Activated naive CD4-positive, alpha-beta T cell treated with anti-CD3 and anti-CD28 coated beads, Interleukin-2, amount 50 U/mL, for 72 hours (primary cell): ENCODE measurements at regions not wholly inside any gene's neighbourhood (a gene's known extent, or its start where the extent isn't known, plus 50 kb on each side); places are given as distances from the start of the nearest gene placed in this dataset.
A peak's percentile ranks its signal among the peaks of the same experiment; 100 is the strongest.
"Not testable (repeated sequence)": the region's sequence is repeated elsewhere in the genome, so short reads cannot be mapped to it uniquely, and the experiment has no call there.

Source experiments
- ATAC-seq, 2 donors: fragments of 150-1000 bp; cut with Tn5 transposase; 2 replicates each; pipeline ENCODE4 v1.10.0; 2021; ENCODE audit warnings: mild to moderate bottlenecking in 2 of 2, moderate library complexity in 2 of 2
- DNase-seq, 2 donors: peaks; one replicate each; pipeline ENCODE4 v3.0.0; 2021 to 2022; ENCODE audit warnings: low spot score in 2 of 2
- H3K27ac Mint-ChIP-seq, 2 donors: one replicate each; pipeline ENCODE4 v1.8.0; 2022; ENCODE audit warnings: mild to moderate bottlenecking in 2 of 2, mixed read lengths in 2 of 2
- H3K36me3 Mint-ChIP-seq, 2 donors: one replicate each; pipeline ENCODE4 v1.8.0; 2022; ENCODE audit warnings: mixed read lengths in 2 of 2
- H3K9me3 Mint-ChIP-seq, 2 donors: one replicate each; pipeline ENCODE4 v1.8.0; 2022; ENCODE audit warnings: mixed read lengths in 2 of 2

DNA sequence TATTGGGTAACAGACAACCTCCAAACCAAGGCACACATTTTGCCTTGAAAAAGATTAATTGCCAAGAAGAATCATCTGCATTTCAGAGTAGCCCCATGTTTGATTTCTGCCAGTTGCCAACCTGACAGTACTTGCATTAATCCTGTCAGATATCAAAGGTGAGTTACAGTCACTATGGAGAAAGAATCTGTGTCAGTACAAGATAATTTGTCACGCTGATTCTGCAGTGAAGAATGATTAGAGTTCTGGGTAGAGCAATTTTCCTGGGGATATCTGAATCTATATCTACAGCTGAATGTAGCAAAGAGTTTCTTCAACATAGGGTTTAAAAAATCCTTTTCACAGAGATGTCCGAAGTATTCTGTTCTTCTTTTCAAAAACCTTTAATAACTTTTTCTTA, 150.7 kb downstream of the AKAP11 start:
- no peak for ATAC-seq
- DNase-seq = no peak
- Mint-ChIP-seq H3K27ac (no peak overlapping the region), H3K9me3 (peaks cover 4 to 5% of the 10 kb centered on the region in 2 donors), H3K36me3 (peaks cover 12 to 39% of the 10 kb centered on the region in 2 donors)

DNA sequence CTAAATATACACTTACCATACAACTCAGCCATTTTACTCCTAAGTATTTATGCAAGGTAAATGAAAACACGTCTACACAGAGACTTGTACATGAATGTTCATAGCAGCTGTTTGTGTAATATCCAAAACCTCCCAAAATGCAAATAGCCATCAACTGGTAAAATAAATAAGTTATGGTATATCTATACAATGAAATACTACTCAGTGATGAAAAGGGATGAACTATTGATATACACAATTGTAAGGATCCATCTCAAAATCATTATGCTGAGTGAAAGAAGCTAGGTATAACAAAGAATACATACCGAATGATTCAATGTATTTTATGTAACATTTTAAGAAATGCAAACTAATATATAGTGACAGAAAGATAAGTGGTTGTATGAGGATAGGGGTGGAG, 149.8 kb upstream of the TNFSF11 start:
- peaks cover 12 to 37% of the 10 kb centered on the region in 2 donors for H3K36me3 Mint-ChIP-seq
- no peak overlapping the region for H3K27ac Mint-ChIP-seq

DNA sequence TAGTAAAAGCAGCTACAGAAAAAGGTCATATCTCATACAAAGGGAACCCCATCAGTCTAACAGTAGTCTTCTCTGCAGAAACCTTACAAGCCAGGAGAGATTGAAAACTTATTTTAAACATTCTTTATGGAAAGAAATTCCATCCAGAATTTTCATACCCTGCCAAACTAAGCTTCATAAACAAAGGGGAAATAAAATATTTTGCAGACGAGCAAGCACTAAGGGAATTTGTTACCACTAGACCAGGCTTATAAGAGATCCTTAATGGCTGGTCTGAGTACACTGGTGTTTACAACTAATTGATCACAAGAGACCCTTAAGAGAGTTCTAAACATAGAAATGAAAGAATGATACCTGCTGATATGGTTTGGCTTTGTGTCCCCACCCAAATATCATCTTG, 128.6 kb upstream of the TNFSF11 start:
- H3K36me3 Mint-ChIP-seq = peaks cover 36 to 56% of the 10 kb centered on the region in 2 donors
- ATAC-seq (no peak), DNase-seq (no peak)
- H3K9me3 Mint-ChIP-seq = peaks cover 26 to 28% of the 10 kb centered on the region in 2 donors
- no peak overlapping the region for H3K27ac Mint-ChIP-seq

More for the DNA sequence above, 149.8 kb upstream of the TNFSF11 start:
- H3K9me3 Mint-ChIP-seq = peaks cover 4 to 5% of the 10 kb centered on the region in 2 donors
- ATAC-seq (no peak), DNase-seq (no peak)

DNA sequence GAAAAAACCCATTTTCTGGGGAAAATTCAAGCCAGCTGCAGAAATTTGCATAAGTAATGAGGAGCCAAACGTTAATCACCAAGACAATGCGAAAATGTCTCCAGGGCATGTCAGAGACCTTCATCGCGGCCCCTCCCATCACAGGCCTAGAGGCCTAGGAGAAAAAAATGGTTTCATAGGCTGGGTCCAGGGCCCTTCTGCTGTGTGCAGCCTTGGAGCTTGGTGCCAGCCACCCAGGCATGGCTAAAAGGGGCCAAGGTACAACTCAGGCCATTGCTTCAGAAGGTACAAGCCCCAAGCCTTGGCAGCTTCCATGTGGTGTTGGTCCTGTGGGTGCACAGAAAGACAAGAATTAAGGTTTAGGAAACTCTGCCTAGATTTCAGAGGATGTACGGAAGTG, 127.4 kb upstream of the TNFSF11 start:
- Mint-ChIP-seq H3K36me3 (peaks cover 34 to 54% of the 10 kb centered on the region in 2 donors), H3K9me3 (peaks cover 28% of the 10 kb centered on the region in 2 donors)
- ATAC-seq, DNase-seq, H3K27ac Mint-ChIP-seq: not testable (repeated sequence)

DNA sequence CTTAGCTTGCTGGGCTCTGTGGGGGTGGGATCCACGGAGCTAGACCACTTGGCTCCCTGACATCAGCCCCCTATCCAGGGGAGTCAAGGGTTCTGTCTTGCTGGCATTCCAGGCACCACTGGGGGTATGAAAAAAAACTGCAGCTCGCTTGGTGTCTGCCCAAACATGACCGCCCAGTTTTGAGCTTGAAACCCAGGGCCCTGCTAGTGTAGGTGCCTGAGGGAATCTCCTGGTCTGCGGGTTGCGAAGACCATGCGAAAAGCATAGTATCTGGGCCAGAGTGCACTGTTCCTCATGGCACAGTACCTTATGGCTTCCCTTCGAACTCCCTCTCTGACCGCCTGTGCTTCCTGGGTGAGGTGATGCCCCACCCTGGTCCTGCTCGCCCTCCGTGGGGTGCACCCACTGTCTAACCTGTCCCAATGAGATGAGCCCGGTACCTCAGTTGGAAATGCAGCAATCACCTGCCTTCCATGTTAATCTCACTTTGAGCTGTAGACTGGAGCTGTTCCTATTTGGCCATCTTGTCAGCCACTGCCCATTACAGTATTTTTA, 120.8 kb upstream of the TNFSF11 start:
- DNase-seq = no peak
- no peak for ATAC-seq
- peaks cover 5 to 7% of the 10 kb centered on the region in 2 donors for H3K9me3 Mint-ChIP-seq
- peaks cover 0 to 13% of the 10 kb centered on the region in 2 donors for H3K36me3 Mint-ChIP-seq
- H3K27ac Mint-ChIP-seq = no peak overlapping the region

DNA sequence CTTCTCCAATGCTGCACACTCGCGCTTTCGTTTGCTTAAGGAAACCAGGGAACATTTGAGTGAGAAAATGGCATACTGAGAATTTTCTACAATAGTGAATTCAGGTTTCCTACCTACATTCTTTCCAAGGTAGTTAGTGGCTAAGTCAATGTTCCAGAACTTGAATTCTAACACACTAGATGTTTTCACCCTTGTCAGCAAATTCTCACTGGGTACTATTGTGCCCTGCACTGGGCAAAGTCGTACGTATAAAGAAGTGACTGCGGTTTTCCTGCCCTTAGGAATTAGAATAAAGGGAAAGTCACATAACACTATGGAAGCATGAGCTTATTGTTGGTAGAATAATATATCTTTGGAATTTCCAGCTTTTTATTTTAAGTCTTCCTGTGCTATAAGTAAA, 119.2 kb upstream of the TNFSF11 start:
- H3K27ac Mint-ChIP-seq = no peak overlapping the region
- no peak for ATAC-seq

DNA sequence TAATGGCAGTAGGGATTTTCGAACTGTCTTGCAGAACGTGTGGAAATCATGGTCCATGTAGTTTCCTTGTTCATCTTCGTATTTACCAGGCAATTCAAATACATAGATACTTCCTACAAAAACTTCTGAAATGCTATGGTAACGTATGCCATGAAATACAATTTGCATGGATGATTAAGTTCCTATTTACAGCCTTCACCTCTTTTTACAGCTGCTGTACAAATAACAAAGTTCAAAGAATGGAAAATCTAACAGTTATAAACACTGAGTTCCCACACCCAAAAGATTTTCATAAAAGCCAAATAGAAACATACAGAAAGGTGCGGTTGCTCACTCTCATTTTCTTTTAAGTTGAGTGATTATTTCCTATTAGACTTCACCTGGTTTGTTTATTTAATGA, 115.8 kb upstream of the TNFSF11 start:
- peaks cover 10 to 29% of the 10 kb centered on the region in 2 donors for H3K36me3 Mint-ChIP-seq
- DNase-seq = no peak
- ATAC-seq = no peak
- H3K9me3 Mint-ChIP-seq = peaks cover 7 to 14% of the 10 kb centered on the region in 2 donors
- no peak overlapping the region for H3K27ac Mint-ChIP-seq

More for the DNA sequence above, 119.2 kb upstream of the TNFSF11 start:
- DNase-seq = no peak
- Mint-ChIP-seq H3K9me3 (peaks cover 0 to 5% of the 10 kb centered on the region in 2 donors), H3K36me3 (peaks cover 0 to 9% of the 10 kb centered on the region in 2 donors)

DNA sequence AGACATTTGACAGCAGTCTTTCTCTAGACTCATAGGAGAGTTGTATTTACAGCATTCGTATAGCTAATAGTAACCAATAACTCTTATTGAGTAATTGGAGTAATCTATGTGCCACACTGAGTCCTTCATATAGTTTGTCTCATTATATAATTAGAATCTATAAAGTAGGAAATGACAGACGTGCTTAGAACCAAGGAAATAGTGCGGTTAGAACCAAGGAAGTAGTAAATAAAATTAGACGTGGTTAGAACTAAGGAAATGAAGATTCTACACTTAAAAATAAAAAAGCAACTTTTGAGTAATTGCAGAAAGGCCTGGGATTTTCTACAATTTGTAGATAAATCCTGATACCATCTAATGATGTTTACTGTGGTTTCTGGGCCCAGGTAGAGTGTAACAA, 107.8 kb upstream of the TNFSF11 start:
- H3K27ac Mint-ChIP-seq = peak overlapping the region in 1 of 2 donors; percentile 17

DNA sequence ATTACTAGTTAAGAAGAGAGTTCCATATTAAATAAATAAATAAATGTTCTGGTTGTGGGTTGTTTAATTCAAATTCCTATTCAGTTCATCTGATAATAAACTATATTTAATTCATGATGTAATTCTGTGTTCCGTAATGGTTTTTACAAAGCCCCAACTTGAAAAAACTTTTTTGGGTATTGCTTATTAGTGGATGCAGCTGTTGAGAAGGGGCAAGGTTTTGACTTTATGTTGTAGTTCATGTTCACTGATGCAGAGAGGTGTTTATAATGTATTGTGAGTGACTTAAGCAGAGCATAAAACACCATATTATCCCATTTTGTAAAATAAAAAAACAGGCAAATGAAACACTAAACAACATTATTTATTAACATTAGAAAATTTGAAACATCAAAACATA, 107.3 kb upstream of the TNFSF11 start:
- peaks cover 18 to 28% of the 10 kb centered on the region in 2 donors for H3K36me3 Mint-ChIP-seq
- DNase-seq (no peak), ATAC-seq (no peak)
- peaks cover 8 to 24% of the 10 kb centered on the region in 2 donors for H3K9me3 Mint-ChIP-seq
- no peak overlapping the region for H3K27ac Mint-ChIP-seq

More for the DNA sequence above, 107.8 kb upstream of the TNFSF11 start:
- DNase-seq = no peak
- ATAC-seq = no peak
- H3K36me3 Mint-ChIP-seq = peaks cover 18 to 30% of the 10 kb centered on the region in 2 donors
- peaks cover 8 to 26% of the 10 kb centered on the region in 2 donors for H3K9me3 Mint-ChIP-seq

DNA sequence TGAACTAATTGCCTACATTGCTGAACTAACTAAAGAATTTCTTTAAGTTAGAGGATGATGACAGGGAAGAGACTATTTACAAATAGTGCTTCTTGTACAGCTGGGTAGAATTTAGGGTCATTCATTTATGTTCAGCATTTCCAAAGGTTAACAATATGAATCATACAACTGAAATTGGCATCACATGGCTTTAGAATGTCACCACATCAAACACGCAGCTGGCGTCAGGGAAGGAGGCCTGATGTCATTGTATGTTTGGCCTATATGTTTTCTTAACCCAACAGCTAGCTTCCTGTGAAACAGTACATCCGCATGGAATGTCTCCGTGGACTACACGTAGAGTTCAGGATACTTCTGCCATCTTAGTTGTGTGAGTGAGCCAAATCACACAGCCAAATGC, 99.0 kb upstream of the TNFSF11 start:
- DNase-seq (no peak), ATAC-seq (peak; percentile 79 to 90)
- Mint-ChIP-seq H3K9me3 (peaks cover 0 to 3% of the 10 kb centered on the region in 2 donors), H3K27ac (peak overlapping the region in 1 of 2 donors; percentile 35), H3K36me3 (peaks cover 10 to 12% of the 10 kb centered on the region in 2 donors)

DNA sequence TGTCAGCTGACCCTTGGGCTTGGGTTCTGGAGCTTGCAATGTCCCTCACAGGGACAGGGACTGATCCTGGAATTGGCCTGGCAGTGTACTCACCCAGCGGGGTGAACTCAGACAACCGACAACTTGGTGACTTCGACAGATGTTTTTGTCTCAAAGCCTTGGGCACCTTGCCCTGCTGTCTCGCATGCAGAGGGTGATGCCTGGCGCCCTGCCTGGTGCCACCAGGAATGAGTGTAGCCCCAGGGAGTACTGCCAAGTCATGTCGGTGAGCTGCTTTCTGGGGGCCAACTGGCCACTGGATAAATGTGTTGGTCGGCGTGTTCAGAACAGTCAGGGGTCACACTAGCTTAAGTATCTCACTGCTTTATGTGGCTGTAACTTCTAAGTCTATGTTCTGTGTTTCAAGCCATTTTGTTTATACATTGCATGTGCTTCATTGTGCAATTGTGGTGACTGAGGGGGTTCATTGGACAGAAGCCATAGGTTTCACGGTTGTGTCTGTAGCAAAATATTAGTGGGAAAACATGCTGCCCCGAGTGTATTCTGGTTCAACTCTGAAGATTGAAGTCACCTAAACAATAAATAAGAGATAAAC, 96.3 kb upstream of the TNFSF11 start:
- Mint-ChIP-seq H3K36me3 (peaks cover 10 to 16% of the 10 kb centered on the region in 2 donors), H3K9me3 (no peaks in the 10 kb centered on the region), H3K27ac (no peak overlapping the region)
- no peak for DNase-seq
- ATAC-seq = no peak

DNA sequence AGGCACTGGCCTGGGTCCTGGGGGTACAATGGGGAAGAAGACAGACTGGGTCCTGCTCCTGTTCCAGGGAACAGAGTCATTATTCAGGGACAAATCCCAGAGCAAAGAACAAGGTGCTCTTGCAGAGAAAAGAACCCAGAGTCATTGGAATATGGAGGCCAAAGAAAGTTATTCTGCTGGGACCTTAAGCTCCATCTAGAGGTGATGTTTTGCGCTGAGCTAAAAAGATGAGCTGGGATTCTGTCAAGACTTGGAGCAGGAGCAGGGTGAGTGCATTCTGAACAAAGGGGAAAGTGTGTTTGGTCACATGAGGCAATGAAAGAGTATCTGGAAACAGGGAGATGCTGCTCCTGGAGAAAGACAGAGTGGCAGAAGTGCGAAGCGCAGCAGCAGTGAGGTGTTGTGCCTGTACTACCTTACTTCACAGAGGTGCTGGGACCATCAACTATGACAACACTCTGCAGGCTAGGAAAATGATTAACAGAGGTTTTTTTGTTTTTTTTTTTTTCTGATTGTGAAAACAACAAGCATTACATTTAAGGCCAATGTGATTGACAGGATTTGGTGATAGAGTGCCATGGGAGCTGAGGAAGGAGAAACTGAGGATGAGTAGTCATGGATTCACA, 95.3 kb upstream of the TNFSF11 start:
- peaks cover 10 to 16% of the 10 kb centered on the region in 2 donors for H3K36me3 Mint-ChIP-seq
- DNase-seq = no peak
- ATAC-seq = no peak
- peak overlapping the region in 1 of 2 donors; percentile 58 for H3K27ac Mint-ChIP-seq
- H3K9me3 Mint-ChIP-seq = no peaks in the 10 kb centered on the region

DNA sequence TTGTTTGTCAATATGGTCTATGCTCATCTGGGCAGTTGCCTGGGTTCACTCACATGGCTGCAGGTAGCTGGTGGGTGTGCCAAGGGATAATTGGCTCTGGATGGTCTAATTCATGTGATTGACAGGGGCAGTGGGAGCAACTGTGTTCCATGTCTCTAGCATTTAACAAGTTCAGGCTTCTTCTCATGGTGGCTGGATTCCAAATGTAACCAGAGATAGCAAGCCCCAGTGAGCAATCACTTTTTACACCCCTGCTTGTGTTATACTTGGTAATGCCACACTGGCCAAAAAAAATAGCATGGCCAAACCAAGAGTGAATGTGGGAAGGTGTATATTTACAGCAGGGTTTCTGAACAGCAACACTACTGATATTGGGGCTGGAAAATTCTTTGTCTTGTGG, 89.6 kb upstream of the TNFSF11 start:
- DNase-seq = no peak
- Mint-ChIP-seq H3K27ac (no peak overlapping the region), H3K36me3 (peaks cover 0 to 4% of the 10 kb centered on the region in 2 donors), H3K9me3 (peaks cover 0 to 4% of the 10 kb centered on the region in 2 donors)
- no peak for ATAC-seq

DNA sequence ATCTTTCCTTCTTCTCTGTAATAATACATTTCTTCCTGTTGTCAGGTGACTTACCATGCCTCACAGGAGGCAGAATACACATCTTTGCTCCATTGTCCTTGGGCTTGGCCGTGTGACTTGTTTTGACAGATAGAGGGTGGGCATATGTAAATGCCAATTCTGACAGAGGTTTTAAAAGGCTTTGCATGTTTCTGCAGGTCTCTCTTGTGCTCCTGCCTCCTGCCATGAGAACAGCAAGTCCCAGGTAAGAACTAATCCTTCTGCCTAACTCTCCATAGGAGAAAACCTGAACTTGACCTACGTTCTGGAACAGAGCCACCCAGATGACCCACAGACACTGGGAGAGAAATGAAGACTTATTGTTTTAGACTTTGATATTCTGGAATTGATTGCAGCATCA, 88.7 kb upstream of the TNFSF11 start:
- peaks cover 0 to under 1% of the 10 kb centered on the region in 2 donors for H3K36me3 Mint-ChIP-seq
- ATAC-seq (no peak), DNase-seq (no peak)
- H3K27ac Mint-ChIP-seq = no peak overlapping the region
- H3K9me3 Mint-ChIP-seq = peaks cover 0 to 4% of the 10 kb centered on the region in 2 donors

DNA sequence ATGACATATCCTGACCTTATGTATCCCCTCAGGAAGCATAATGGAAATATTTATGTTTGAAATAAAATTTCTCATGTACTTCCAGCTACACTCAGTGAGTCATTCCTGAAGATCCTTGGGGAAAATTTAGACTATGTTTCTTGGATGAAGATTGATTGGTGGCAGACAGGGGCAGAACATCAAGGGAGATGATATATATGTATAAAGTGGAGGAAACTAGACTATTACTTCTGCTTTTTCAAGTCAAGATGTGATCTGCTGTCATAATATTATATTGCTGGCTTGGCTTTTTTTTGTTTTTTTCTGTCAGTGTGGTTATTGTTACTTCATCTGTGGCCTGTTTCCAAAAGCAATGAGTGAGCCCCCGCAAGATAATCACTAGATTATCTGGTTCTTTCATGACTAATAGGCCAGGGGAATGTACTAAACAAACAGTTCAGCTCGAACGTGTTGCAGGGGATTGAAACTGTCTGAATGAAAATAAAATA, 87.2 kb upstream of the TNFSF11 start:
- no peaks in the 10 kb centered on the region for H3K36me3 Mint-ChIP-seq
- H3K27ac Mint-ChIP-seq = no peak overlapping the region
- ATAC-seq = no peak

DNA sequence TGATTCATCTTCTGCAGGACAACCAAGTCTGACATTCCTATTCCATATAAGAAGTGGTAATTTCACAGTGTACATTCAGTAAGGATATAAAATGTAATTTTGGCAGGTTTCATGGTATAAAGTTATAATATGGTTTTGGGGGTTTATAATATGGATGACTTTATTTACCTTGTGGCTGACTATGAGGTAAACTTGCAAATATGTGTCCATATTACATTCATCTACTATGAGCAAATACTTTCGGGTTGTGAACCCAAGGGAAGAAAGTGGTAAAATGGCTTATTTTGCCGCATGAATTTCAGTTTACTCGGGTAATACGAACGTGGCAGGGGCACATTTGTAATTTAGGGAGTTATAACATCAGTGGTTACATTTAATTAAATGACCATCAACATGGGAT, 86.7 kb upstream of the TNFSF11 start:
- ATAC-seq = no peak
- peaks cover 0 to 4% of the 10 kb centered on the region in 2 donors for H3K9me3 Mint-ChIP-seq
- no peak for DNase-seq
- H3K27ac Mint-ChIP-seq = no peak overlapping the region
- no peaks in the 10 kb centered on the region for H3K36me3 Mint-ChIP-seq

More for the DNA sequence above, 87.2 kb upstream of the TNFSF11 start:
- H3K9me3 Mint-ChIP-seq = peaks cover 0 to 4% of the 10 kb centered on the region in 2 donors
- DNase-seq = no peak

DNA sequence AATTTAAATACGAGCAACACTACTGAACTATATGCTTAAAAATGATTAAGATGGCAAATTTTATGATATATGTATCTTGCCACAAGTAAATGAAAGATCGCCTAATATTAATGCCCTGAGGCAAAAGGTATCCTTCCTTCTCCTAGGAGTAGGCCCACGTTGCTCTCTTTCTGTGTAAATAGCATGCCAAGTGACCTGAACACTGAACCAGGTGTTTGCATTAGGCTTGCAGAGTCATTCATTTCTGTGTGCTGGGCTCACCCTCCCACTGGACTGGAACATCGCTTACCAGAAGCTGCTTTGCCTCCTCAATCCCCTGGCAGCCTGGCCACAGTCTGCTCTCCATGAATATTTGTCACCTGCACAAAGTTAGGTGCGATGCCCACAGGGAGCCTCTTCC, 83.3 kb upstream of the TNFSF11 start:
- peaks cover 0 to under 1% of the 10 kb centered on the region in 2 donors for H3K36me3 Mint-ChIP-seq
- H3K9me3 Mint-ChIP-seq = no peaks in the 10 kb centered on the region
- ATAC-seq = no peak
- DNase-seq = no peak
- H3K27ac Mint-ChIP-seq = no peak overlapping the region
